ENCODE measurements at regions not wholly inside any gene's neighbourhood (a gene's known extent, or its start where the extent isn't known, plus 50 kb on each side); places are given as distances from the start of the nearest gene placed in this dataset.

DNA sequence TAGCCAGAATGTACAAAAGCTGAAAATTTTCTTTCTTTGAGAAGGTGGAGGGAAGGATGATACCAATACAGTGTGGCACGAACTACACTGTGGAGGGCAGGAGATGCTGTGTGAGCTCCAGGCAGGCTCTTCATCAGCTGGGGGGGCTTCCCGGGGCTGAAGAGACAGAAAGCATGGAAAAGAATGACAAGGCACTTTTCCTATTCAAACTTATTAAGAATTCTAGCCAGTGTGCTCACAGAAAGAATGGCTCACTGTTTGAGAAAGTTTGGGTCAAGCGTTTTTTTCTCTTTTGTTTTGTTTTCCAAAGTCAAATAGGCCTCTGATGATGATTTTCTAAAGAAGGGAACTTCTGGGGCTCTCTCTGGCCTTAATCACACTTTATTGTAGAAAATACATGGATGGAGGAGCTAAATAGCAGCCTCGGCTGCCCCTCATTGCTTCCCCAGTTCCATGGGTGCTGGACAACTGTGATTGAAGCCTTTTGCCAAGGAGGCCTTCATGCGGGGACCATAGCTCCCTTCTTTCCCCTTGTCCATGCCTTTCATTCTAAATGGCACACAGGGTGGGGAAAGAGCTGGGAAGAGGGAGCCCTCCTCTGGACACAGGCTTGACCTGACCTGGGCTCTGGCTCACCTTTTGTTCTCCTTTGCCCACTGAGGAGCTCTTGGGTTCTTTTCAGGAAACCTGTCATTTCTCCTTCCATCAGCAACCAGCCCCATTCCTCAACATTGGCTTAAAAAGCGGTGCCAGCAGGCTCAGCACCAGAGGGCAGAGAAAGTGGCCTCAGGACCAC lies 130.6 kb downstream of the TDRD15 start:
- H4K8ac ChIP-seq (ENCODE audit: low read depth, low read length) = no peak overlapping the region
- H3K36me3 ChIP-seq (ENCODE audit: control insufficient read depth, insufficient read depth, low read length) = no peaks in the 10 kb centered on the region
- H2BK120ac ChIP-seq (ENCODE audit: low read depth, low read length) = no peak overlapping the region
- H3K79me2 ChIP-seq (ENCODE audit: control insufficient read depth, insufficient read depth, low read length) = no peaks in the 10 kb centered on the region
- no peak overlapping the region for H3K4me2 ChIP-seq (ENCODE audit: low read length)
- no peak overlapping the region for H4K5ac ChIP-seq (ENCODE audit: low read length)
- no peak overlapping the region for H3K27ac ChIP-seq (ENCODE audit: low read depth, low read length)
- H2BK5ac ChIP-seq (ENCODE audit: low read length) = no peak overlapping the region
- no peak overlapping the region for H3K56ac ChIP-seq (ENCODE audit: low read length)
- no peak overlapping the region for H3K4ac ChIP-seq (ENCODE audit: low read depth, low read length)
- H3K18ac ChIP-seq (ENCODE audit: low read length) = no peak overlapping the region
- no peaks in the 10 kb centered on the region for H3K27me3 ChIP-seq (ENCODE audit: insufficient read depth, low read length, poor library complexity)
- no peak overlapping the region for H2BK15ac ChIP-seq (replicated peaks; ENCODE audit: low read depth)
- H3K4me1 ChIP-seq (ENCODE audit: control insufficient read depth, low read depth, low read length) = no peaks in the 10 kb centered on the region
- H3K23ac ChIP-seq (ENCODE audit: low read length) = no peak overlapping the region
- H3K9ac ChIP-seq (ENCODE audit: low read length) = no peak overlapping the region
- no peak overlapping the region for H2AK5ac ChIP-seq (ENCODE audit: low read length)
- H3K79me1 ChIP-seq (ENCODE audit: low read length) = no peaks in the 10 kb centered on the region
- H3K4me3 ChIP-seq (ENCODE audit: low read length) = no peak overlapping the region
- no peak for DNase-seq
- WGBS (ENCODE audit: extremely low coverage, insufficient coverage, low lambda C conversion rate) = no CpG with 5 or more reads among the region's 6 CpGs

DNA sequence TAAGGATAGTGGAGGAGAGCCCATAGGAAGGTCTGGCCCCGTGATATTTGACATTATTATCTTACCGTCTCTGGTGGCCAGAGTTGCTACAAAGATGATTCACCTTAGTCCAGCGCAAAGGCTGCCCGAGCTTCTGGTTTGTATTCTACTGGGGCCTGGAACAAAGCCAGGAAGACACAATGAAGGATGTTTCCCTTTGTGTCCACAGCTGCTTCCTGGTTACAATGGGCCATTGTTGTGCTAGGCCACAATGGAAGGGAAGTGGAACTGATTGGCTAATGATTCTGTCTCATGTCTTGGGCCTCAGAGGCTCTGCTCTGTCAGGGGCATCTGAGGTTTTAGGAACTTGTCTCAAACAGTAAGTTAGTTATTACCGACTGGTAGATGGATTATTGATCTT lies 132.2 kb downstream of the TDRD15 start:
- H3K4me1 ChIP-seq (ENCODE audit: control insufficient read depth, low read depth, low read length) = no peaks in the 10 kb centered on the region
- no peak overlapping the region for H3K27ac ChIP-seq (ENCODE audit: low read depth, low read length)
- no peak overlapping the region for H3K4me2 ChIP-seq (ENCODE audit: low read length)
- H3K23ac ChIP-seq (ENCODE audit: low read length) = no peak overlapping the region
- H4K5ac ChIP-seq (ENCODE audit: low read length) = no peak overlapping the region
- H2BK15ac ChIP-seq (replicated peaks; ENCODE audit: low read depth) = no peak overlapping the region
- no peak overlapping the region for H3K18ac ChIP-seq (ENCODE audit: low read length)
- no CpG with 5 or more reads among the region's 5 CpGs for WGBS (ENCODE audit: extremely low coverage, insufficient coverage, low lambda C conversion rate)
- no peaks in the 10 kb centered on the region for H3K36me3 ChIP-seq (ENCODE audit: control insufficient read depth, insufficient read depth, low read length)
- H4K8ac ChIP-seq (ENCODE audit: low read depth, low read length) = no peak overlapping the region
- no peaks in the 10 kb centered on the region for H3K79me1 ChIP-seq (ENCODE audit: low read length)
- no peaks in the 10 kb centered on the region for H3K27me3 ChIP-seq (ENCODE audit: insufficient read depth, low read length, poor library complexity)
- H3K79me2 ChIP-seq (ENCODE audit: control insufficient read depth, insufficient read depth, low read length) = no peaks in the 10 kb centered on the region
- H3K56ac ChIP-seq (ENCODE audit: low read length) = no peak overlapping the region
- no peak overlapping the region for H2BK5ac ChIP-seq (ENCODE audit: low read length)
- peak; percentile 43 for DNase-seq
- H2BK120ac ChIP-seq (ENCODE audit: low read depth, low read length) = no peak overlapping the region
- no peak overlapping the region for H3K4me3 ChIP-seq (ENCODE audit: low read length)
- H2AK5ac ChIP-seq (ENCODE audit: low read length) = no peak overlapping the region
- no peak overlapping the region for H3K4ac ChIP-seq (ENCODE audit: low read depth, low read length)
- H3K9ac ChIP-seq (ENCODE audit: low read length) = no peak overlapping the region

DNA sequence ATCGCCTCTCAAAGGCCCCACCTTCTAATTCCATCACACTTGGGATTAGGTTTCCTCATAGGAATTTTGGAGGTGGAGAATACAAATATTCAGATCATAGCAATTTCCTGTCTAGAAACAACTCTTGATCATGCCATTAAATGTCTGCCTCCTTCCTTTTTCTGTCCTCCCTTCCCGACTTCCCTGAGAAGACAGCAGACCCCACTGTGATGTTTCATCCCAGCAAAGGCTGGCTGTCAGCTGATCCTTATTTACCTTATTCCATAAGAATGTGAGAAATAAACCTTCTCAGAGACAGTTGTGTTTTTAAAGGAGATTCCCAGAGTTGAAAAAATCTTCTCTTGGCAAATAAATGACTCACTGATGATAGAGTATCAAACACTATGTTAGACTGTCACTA lies 133.9 kb downstream of the TDRD15 start:
- no peak for DNase-seq
- no peak overlapping the region for H3K27ac ChIP-seq (ENCODE audit: low read depth, low read length)

DNA sequence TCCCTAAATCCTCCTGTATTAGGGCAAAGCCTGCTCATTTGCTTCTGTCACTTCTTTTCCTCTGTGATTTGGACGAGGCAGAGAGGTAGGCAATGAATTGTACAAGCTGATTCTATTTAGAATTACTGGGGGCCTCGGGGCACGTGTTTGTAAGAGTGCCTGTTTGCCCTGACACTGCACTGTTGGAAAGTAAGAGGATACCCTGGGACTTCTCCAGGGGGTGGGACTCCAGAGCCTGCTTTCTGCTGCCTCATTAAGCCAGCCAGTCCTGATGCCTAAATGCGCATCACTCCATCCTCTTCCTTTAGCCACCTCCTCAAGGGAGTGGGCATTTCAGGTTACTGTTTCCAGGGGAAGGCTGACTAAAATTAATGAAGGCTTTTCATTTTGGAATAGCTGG lies 134.3 kb downstream of the TDRD15 start:
- no peak for DNase-seq
- H4K5ac ChIP-seq (ENCODE audit: low read length) = no peak overlapping the region
- no peak overlapping the region for H2AK5ac ChIP-seq (ENCODE audit: low read length)
- WGBS (ENCODE audit: extremely low coverage, insufficient coverage, low lambda C conversion rate) = no CpG with 5 or more reads among the region's 4 CpGs
- H3K4ac ChIP-seq (ENCODE audit: low read depth, low read length) = no peak overlapping the region
- no peak overlapping the region for H3K4me2 ChIP-seq (ENCODE audit: low read length)
- H3K36me3 ChIP-seq (ENCODE audit: control insufficient read depth, insufficient read depth, low read length) = no peaks in the 10 kb centered on the region
- no peak overlapping the region for H2BK120ac ChIP-seq (ENCODE audit: low read depth, low read length)
- no peak overlapping the region for H3K9ac ChIP-seq (ENCODE audit: low read length)
- H3K79me1 ChIP-seq (ENCODE audit: low read length) = no peaks in the 10 kb centered on the region
- H3K4me1 ChIP-seq (ENCODE audit: control insufficient read depth, low read depth, low read length) = no peaks in the 10 kb centered on the region
- no peak overlapping the region for H3K27ac ChIP-seq (ENCODE audit: low read depth, low read length)
- H2BK5ac ChIP-seq (ENCODE audit: low read length) = no peak overlapping the region
- no peak overlapping the region for H2BK15ac ChIP-seq (replicated peaks; ENCODE audit: low read depth)
- no peak overlapping the region for H3K18ac ChIP-seq (ENCODE audit: low read length)
- no peak overlapping the region for H4K8ac ChIP-seq (ENCODE audit: low read depth, low read length)
- H3K56ac ChIP-seq (ENCODE audit: low read length) = no peak overlapping the region
- no peak overlapping the region for H3K23ac ChIP-seq (ENCODE audit: low read length)
- H3K4me3 ChIP-seq (ENCODE audit: low read length) = no peak overlapping the region
- H3K79me2 ChIP-seq (ENCODE audit: control insufficient read depth, insufficient read depth, low read length) = no peaks in the 10 kb centered on the region
- H3K27me3 ChIP-seq (ENCODE audit: insufficient read depth, low read length, poor library complexity) = no peaks in the 10 kb centered on the region

More for the DNA sequence above, 133.9 kb downstream of the TDRD15 start:
- H3K18ac ChIP-seq (ENCODE audit: low read length) = no peak overlapping the region
- no peak overlapping the region for H3K9ac ChIP-seq (ENCODE audit: low read length)
- WGBS (ENCODE audit: extremely low coverage, insufficient coverage, low lambda C conversion rate) = no CpG with 5 or more reads among the region's 2 CpGs
- no peak overlapping the region for H3K4me3 ChIP-seq (ENCODE audit: low read length)
- H3K27me3 ChIP-seq (ENCODE audit: insufficient read depth, low read length, poor library complexity) = no peaks in the 10 kb centered on the region
- H3K79me2 ChIP-seq (ENCODE audit: control insufficient read depth, insufficient read depth, low read length) = no peaks in the 10 kb centered on the region
- H2AK5ac ChIP-seq (ENCODE audit: low read length) = no peak overlapping the region
- no peak overlapping the region for H4K5ac ChIP-seq (ENCODE audit: low read length)
- H2BK120ac ChIP-seq (ENCODE audit: low read depth, low read length) = no peak overlapping the region
- no peak overlapping the region for H3K56ac ChIP-seq (ENCODE audit: low read length)
- H3K4me1 ChIP-seq (ENCODE audit: control insufficient read depth, low read depth, low read length) = no peaks in the 10 kb centered on the region
- H3K36me3 ChIP-seq (ENCODE audit: control insufficient read depth, insufficient read depth, low read length) = no peaks in the 10 kb centered on the region
- H3K23ac ChIP-seq (ENCODE audit: low read length) = no peak overlapping the region
- H3K4me2 ChIP-seq (ENCODE audit: low read length) = no peak overlapping the region
- no peak overlapping the region for H3K4ac ChIP-seq (ENCODE audit: low read depth, low read length)
- H3K79me1 ChIP-seq (ENCODE audit: low read length) = no peaks in the 10 kb centered on the region
- no peak overlapping the region for H2BK15ac ChIP-seq (replicated peaks; ENCODE audit: low read depth)
- H2BK5ac ChIP-seq (ENCODE audit: low read length) = no peak overlapping the region
- no peak overlapping the region for H4K8ac ChIP-seq (ENCODE audit: low read depth, low read length)

DNA sequence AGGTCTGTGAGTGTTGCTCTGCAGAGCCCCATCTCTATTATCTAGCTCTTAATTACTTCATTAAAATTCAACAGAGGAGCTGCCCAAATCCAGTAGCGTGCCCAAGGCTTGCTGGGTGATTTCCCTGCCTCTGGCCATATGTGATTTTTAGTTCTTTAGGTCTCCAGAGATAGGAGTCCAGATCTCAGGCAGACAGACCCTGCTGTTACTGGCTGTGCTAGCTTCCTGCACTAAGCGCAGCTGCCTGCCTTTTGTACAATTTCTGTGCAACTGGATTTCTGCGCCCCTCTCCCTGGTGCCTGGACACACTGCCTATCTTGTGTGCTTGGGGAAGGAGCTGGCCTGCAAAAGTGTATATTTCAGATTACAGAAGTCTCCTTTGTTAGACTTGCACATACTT lies 136.5 kb downstream of the TDRD15 start:
- no peak overlapping the region for H3K4me2 ChIP-seq (ENCODE audit: low read length)
- H3K56ac ChIP-seq (ENCODE audit: low read length) = no peak overlapping the region
- no peak overlapping the region for H3K27ac ChIP-seq (ENCODE audit: low read depth, low read length)
- no peak overlapping the region for H3K4me3 ChIP-seq (ENCODE audit: low read length)
- H4K8ac ChIP-seq (ENCODE audit: low read depth, low read length) = no peak overlapping the region
- no peaks in the 10 kb centered on the region for H3K4me1 ChIP-seq (ENCODE audit: control insufficient read depth, low read depth, low read length)
- H3K36me3 ChIP-seq (ENCODE audit: control insufficient read depth, insufficient read depth, low read length) = no peaks in the 10 kb centered on the region
- H2BK120ac ChIP-seq (ENCODE audit: low read depth, low read length) = no peak overlapping the region
- no peak overlapping the region for H3K18ac ChIP-seq (ENCODE audit: low read length)
- no CpG with 5 or more reads among the region's 3 CpGs for WGBS (ENCODE audit: extremely low coverage, insufficient coverage, low lambda C conversion rate)
- H3K79me2 ChIP-seq (ENCODE audit: control insufficient read depth, insufficient read depth, low read length) = no peaks in the 10 kb centered on the region
- no peak overlapping the region for H4K5ac ChIP-seq (ENCODE audit: low read length)
- no peak overlapping the region for H3K4ac ChIP-seq (ENCODE audit: low read depth, low read length)
- no peak for DNase-seq
- H3K23ac ChIP-seq (ENCODE audit: low read length) = no peak overlapping the region
- H2BK5ac ChIP-seq (ENCODE audit: low read length) = no peak overlapping the region
- no peak overlapping the region for H3K9ac ChIP-seq (ENCODE audit: low read length)
- H3K79me1 ChIP-seq (ENCODE audit: low read length) = no peaks in the 10 kb centered on the region
- H3K27me3 ChIP-seq (ENCODE audit: insufficient read depth, low read length, poor library complexity) = no peaks in the 10 kb centered on the region
- no peak overlapping the region for H2BK15ac ChIP-seq (replicated peaks; ENCODE audit: low read depth)
- no peak overlapping the region for H2AK5ac ChIP-seq (ENCODE audit: low read length)

DNA sequence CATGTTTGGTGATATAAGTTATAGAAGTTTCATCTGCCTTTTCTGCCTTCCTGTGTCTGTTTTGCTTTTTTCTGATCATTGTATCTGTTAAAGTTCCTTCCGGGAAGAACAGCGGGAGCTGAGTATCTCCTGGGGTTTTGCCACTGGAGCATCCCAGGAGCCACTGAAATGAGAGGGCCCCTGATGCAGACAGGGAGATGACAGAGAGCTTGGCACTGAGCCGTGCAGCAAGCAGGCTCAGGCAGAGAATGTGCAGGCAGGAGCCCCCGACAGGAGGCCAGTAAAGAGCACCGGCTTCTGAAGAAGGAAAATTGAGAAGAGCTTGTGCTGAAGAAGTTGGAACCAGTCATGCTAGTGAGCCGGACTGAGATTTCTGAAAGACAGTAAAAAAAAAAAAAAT lies 137.8 kb downstream of the TDRD15 start:
- Histone ChIP-seq H2BK5ac (ENCODE audit: low read length) (no peak overlapping the region), H3K79me2 (ENCODE audit: control insufficient read depth, insufficient read depth, low read length) (no peaks in the 10 kb centered on the region), H3K4me3 (ENCODE audit: low read length) (no peak overlapping the region), H3K36me3 (ENCODE audit: control insufficient read depth, insufficient read depth, low read length) (no peaks in the 10 kb centered on the region), H3K27ac (ENCODE audit: low read depth, low read length) (no peak overlapping the region), H3K79me1 (ENCODE audit: low read length) (no peaks in the 10 kb centered on the region), H3K23ac (ENCODE audit: low read length) (no peak overlapping the region), H4K8ac (ENCODE audit: low read depth, low read length) (no peak overlapping the region), H3K9ac (ENCODE audit: low read length) (no peak overlapping the region), H3K4me1 (ENCODE audit: control insufficient read depth, low read depth, low read length) (no peaks in the 10 kb centered on the region), H3K18ac (ENCODE audit: low read length) (no peak overlapping the region), H2BK120ac (ENCODE audit: low read depth, low read length) (no peak overlapping the region), H3K56ac (ENCODE audit: low read length) (no peak overlapping the region), H4K5ac (ENCODE audit: low read length) (no peak overlapping the region), H3K4ac (ENCODE audit: low read depth, low read length) (no peak overlapping the region), H2AK5ac (ENCODE audit: low read length) (no peak overlapping the region), H3K4me2 (ENCODE audit: low read length) (no peak overlapping the region), H3K27me3 (ENCODE audit: insufficient read depth, low read length, poor library complexity) (no peaks in the 10 kb centered on the region), H2BK15ac (replicated peaks; ENCODE audit: low read depth) (no peak overlapping the region)
- WGBS (ENCODE audit: extremely low coverage, insufficient coverage, low lambda C conversion rate) = no CpG with 5 or more reads among the region's 6 CpGs
- DNase-seq = no peak
